Fibroblast of lung (primary cell): ENCODE measurements at regions not wholly inside any gene's neighbourhood (a gene's known extent, or its start where the extent isn't known, plus 50 kb on each side); places are given as distances from the start of the nearest gene placed in this dataset.

Experiments used
- DNase-seq, 2 donors: peaks; one replicate each; pipeline versions ENCODE4 v3.0.0 to v3.0.0-alpha.2; 2010; ENCODE audit warnings: low read depth in 2 of 2
- H2AFZ ChIP-seq: 2 replicates; pipeline ENCODE4 v1.5.1; 2012; ENCODE audit warnings: low read length, control low read depth, inconsistent platforms
- H3K27ac ChIP-seq: 2 replicates; pipeline ENCODE4 v1.5.1; 2011; ENCODE audit warnings: low read length, control low read depth; ENCODE audit not compliant: insufficient read depth
- H3K27me3 ChIP-seq: 2 replicates; pipeline ENCODE4 v1.5.1; 2011; ENCODE audit warnings: mild to moderate bottlenecking, low read length; ENCODE audit not compliant: control insufficient read depth, insufficient read depth
- H3K36me3 ChIP-seq: 2 replicates; pipeline ENCODE4 v1.5.1; 2011; ENCODE audit warnings: low read length; ENCODE audit not compliant: control insufficient read depth, insufficient read depth
- H3K4me1 ChIP-seq: 2 replicates; pipeline ENCODE4 v1.5.1; 2011; ENCODE audit warnings: low read length; ENCODE audit not compliant: control insufficient read depth, insufficient read depth; ENCODE audit errors: extremely low read depth
- H3K4me2 ChIP-seq: 2 replicates; pipeline ENCODE4 v1.5.1; 2011; ENCODE audit warnings: low read length, control low read depth; ENCODE audit not compliant: insufficient read depth; ENCODE audit errors: extremely low read depth
- H3K4me3 ChIP-seq, 4 experiments: fragments of 200-600 bp in 1 of 4; sonication (generic) in 1 of 4; replicated peaks in 1 of 4; 2 replicates each; pipeline ENCODE4 v1.5.1; 2011 to 2016; ENCODE audit warnings: low read length in 4 of 4, low read depth in 3 of 4, mild to moderate bottlenecking in 3 of 4, control low read depth in 2 of 4, inconsistent platforms in 1 of 4, mixed read lengths in 1 of 4; ENCODE audit not compliant: insufficient read depth in 1 of 4; ENCODE audit errors: control extremely low read depth in 1 of 4
- H3K79me2 ChIP-seq: 2 replicates; pipeline ENCODE4 v1.5.1; 2012; ENCODE audit warnings: mild to moderate bottlenecking, low read length, inconsistent platforms; ENCODE audit not compliant: control insufficient read depth, insufficient read depth
- H3K9ac ChIP-seq: 2 replicates; pipeline ENCODE4 v1.5.1; 2011; ENCODE audit warnings: mild to moderate bottlenecking, low read length, control low read depth; ENCODE audit not compliant: insufficient read depth
- H3K9me3 ChIP-seq: 2 replicates; pipeline ENCODE4 v1.5.1; 2012; ENCODE audit warnings: low read depth, low read length; ENCODE audit not compliant: control insufficient read depth, insufficient read depth
- H4K20me1 ChIP-seq: 2 replicates; pipeline ENCODE4 v1.5.1; 2011; ENCODE audit warnings: low read length; ENCODE audit not compliant: control insufficient read depth, insufficient read depth; ENCODE audit errors: extremely low read depth
- EZH2 ChIP-seq: IDR thresholded peaks from 2 replicates; pipeline ENCODE4 v1.5.1; 2012; ENCODE audit warnings: low read length, control low read depth, mild to moderate bottlenecking; ENCODE audit errors: missing control alignments
- TF ChIP-seq, protein P1 (sequence below), 2 donors: IDR thresholded peaks in 1 of 2; conservative IDR thresholded peaks in 1 of 2; 1 replicate in 1 of 2; 2 replicates in 1 of 2; pipeline ENCODE4 v1.5.1; 2011 to 2012; ENCODE audit warnings: low read length in 2 of 2, control low read depth in 1 of 2, inconsistent platforms in 1 of 2, low read depth in 1 of 2, mild to moderate bottlenecking in 1 of 2

DNA sequence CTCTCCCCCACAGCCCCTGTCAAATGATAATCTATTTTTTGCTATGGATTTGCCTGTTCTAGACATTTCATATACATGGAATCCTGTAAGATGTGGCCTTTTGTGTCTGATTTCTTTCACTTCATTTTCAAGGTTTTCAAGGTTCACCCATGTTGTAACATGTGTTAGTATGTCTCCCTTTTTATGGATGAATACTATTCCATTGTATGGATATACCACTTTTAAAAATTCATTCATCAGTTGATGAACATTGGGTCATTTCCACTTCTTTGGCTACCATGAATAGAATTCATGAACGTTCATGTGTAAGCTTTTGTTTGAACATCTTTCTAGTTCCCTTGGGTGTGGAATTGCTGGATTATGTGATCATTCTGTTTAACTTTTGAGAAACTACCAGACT lies 94.7 kb upstream of the ZNF366 start:
- H3K9me3 ChIP-seq, result no peaks in the 10 kb centered on the region
- no peaks in the 10 kb centered on the region for H3K36me3 ChIP-seq
- no peak overlapping the region for H3K4me2 ChIP-seq
- no peak for DNase-seq
- no peak overlapping the region for H3K4me3 ChIP-seq
- no peaks in the 10 kb centered on the region for H3K27me3 ChIP-seq
- no peaks in the 10 kb centered on the region for H3K79me2 ChIP-seq
- H3K27ac ChIP-seq, result no peak overlapping the region
- peaks cover 35% of the 10 kb centered on the region for H3K4me1 ChIP-seq
- no peak overlapping the region for H3K9ac ChIP-seq
- H4K20me1 ChIP-seq, result no peaks in the 10 kb centered on the region
- H2AFZ ChIP-seq, result no peak overlapping the region
- TF ChIP-seq, protein P1, sequence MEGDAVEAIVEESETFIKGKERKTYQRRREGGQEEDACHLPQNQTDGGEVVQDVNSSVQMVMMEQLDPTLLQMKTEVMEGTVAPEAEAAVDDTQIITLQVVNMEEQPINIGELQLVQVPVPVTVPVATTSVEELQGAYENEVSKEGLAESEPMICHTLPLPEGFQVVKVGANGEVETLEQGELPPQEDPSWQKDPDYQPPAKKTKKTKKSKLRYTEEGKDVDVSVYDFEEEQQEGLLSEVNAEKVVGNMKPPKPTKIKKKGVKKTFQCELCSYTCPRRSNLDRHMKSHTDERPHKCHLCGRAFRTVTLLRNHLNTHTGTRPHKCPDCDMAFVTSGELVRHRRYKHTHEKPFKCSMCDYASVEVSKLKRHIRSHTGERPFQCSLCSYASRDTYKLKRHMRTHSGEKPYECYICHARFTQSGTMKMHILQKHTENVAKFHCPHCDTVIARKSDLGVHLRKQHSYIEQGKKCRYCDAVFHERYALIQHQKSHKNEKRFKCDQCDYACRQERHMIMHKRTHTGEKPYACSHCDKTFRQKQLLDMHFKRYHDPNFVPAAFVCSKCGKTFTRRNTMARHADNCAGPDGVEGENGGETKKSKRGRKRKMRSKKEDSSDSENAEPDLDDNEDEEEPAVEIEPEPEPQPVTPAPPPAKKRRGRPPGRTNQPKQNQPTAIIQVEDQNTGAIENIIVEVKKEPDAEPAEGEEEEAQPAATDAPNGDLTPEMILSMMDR (conservative IDR thresholded peaks at IDR 0.05 in 1 of 2, IDR thresholded peaks at IDR 0.05 in 1 of 2; ENCODE audit: low read depth in 1 of 2, low read length in 2 of 2), result no peak
- TF ChIP-seq EZH2, result no peak

DNA sequence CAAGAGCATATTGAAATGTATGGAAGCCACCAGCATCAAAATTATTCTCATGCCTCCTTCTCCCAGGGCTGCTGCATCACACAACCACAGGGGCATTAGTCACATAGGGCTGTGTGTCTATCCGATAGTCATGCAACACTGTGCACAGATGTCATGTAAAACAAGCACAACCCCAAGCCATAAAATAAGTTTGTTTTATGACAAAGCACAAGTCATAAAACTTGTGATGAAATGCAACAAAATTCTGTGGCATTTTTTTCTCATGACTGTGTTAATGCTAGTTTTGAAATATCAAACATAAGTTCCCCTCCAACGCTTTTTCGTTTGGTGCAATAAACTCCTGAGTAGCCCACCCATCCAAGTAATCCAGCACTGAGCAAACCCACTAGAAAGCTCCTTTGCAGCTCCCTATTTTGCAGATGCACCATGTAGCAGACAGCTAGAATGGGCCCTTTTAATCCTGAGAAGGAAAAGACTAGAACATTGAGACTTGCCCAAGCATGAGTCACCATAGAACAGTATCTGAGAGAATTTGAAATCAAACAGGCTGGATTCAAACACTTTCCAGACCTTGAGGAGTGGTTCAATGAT lies 93.3 kb upstream of the ZNF366 start:
- no peak overlapping the region for H3K4me3 ChIP-seq
- no peak overlapping the region for H2AFZ ChIP-seq

DNA sequence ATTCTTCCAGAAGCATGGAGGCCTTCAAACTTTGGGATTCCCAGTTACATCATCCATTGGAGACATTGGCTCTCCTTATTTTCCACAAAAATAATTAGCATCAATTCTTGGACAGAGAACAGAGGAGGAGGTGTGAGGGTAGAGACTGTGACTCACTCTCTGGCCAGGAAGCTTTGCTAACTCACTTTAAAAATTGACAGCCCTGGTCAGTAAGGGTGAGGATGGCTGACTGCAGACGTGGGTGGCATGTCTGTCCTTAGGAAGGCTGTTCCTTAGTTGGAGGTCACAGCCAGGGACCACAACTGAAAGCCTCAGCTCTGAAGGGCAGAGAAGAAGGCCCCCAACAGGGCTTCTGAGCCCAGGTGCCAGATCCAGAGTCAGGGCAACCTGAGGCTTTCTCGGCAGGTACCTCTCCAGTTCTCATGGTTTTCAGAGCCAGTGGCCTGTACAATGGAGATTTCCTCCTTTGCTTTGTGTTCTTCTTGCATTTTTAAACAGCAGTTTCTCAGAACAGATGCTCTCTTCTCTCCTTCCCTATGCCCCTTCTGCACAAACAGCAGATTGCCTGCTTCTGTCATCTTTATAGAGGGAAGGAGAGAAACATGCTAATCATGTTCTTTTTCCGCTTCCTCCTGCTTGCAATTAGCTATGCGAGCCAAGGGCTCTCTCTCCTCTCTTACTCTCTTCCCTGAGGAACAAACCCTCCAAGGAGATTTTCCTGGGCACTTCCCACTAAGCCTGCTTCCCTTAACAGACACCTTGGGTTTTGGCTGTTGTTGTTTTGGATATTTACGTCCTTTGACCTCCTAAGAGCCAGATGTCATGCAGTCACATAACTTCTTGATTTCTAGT lies 92.5 kb upstream of the ZNF366 start:
- no peaks in the 10 kb centered on the region for H4K20me1 ChIP-seq
- no peaks in the 10 kb centered on the region for H3K36me3 ChIP-seq
- no peak overlapping the region for H2AFZ ChIP-seq
- TF ChIP-seq, protein P1 (conservative IDR thresholded peaks at IDR 0.05 in 1 of 2, IDR thresholded peaks at IDR 0.05 in 1 of 2; ENCODE audit: low read depth in 1 of 2, low read length in 2 of 2), result no peak
- TF ChIP-seq EZH2, result no peak
- DNase-seq, result peak in 1 of 2 donors; percentile 81
- no peak overlapping the region for H3K4me3 ChIP-seq
- H3K9me3 ChIP-seq, result no peaks in the 10 kb centered on the region
- no peaks in the 10 kb centered on the region for H3K79me2 ChIP-seq
- no peak overlapping the region for H3K9ac ChIP-seq
- peaks cover 37% of the 10 kb centered on the region for H3K4me1 ChIP-seq
- peak overlapping the region; percentile 9 for H3K4me2 ChIP-seq
- H3K27ac ChIP-seq, result peak overlapping the region; percentile 78
- no peaks in the 10 kb centered on the region for H3K27me3 ChIP-seq

More for the DNA sequence above, 93.3 kb upstream of the ZNF366 start:
- H3K79me2 ChIP-seq, result no peaks in the 10 kb centered on the region
- no peaks in the 10 kb centered on the region for H3K36me3 ChIP-seq
- no peak overlapping the region for H3K9ac ChIP-seq
- no peaks in the 10 kb centered on the region for H3K9me3 ChIP-seq
- peak; percentile 89 to 92 for DNase-seq
- peaks cover 37% of the 10 kb centered on the region for H3K4me1 ChIP-seq
- no peaks in the 10 kb centered on the region for H3K27me3 ChIP-seq
- no peak for TF ChIP-seq EZH2
- TF ChIP-seq, protein P1 (conservative IDR thresholded peaks at IDR 0.05 in 1 of 2, IDR thresholded peaks at IDR 0.05 in 1 of 2; ENCODE audit: low read depth in 1 of 2, low read length in 2 of 2), result no peak
- peak overlapping the region; percentile 78 for H3K27ac ChIP-seq
- H4K20me1 ChIP-seq, result no peaks in the 10 kb centered on the region
- peak overlapping the region; percentile 17 for H3K4me2 ChIP-seq
